RWPE1 (cell line): ENCODE measurements at regions not wholly inside any gene's neighbourhood (a gene's known extent, or its start where the extent isn't known, plus 50 kb on each side); places are given as distances from the start of the nearest gene placed in this dataset.

Source experiments
- CTCF ChIA-PET: fragments of 350-600 bp; sonication (Branson Sonifier 250); formaldehyde crosslinking; extraction: SDS; loops from one replicate; lab custom pipeline; 2021; lab: Yijun Ruan, JAX
- POLR2A ChIA-PET: fragments of 400-600 bp; formaldehyde crosslinking; extraction: SDS; loops from one replicate; lab custom pipeline; 2020; ENCODE audit warnings: antibody characterized with exemption; ENCODE audit not compliant: low non-redundant PET; lab: Yijun Ruan, JAX
- DNase-seq: peaks from one replicate; pipeline ENCODE4 v3.0.0; 2012; ENCODE audit warnings: low spot score
- H3K27ac ChIP-seq: fragments of 450-650 bp; 2 replicates; pipeline ENCODE4 v1.5.1; 2017
- TF ChIP-seq, protein P1 (sequence below): fragments of 450-650 bp; conservative IDR thresholded peaks from 2 replicates; pipeline ENCODE4 v1.5.1; 2017; ENCODE audit warnings: low read depth, mild to moderate bottlenecking

DNA sequence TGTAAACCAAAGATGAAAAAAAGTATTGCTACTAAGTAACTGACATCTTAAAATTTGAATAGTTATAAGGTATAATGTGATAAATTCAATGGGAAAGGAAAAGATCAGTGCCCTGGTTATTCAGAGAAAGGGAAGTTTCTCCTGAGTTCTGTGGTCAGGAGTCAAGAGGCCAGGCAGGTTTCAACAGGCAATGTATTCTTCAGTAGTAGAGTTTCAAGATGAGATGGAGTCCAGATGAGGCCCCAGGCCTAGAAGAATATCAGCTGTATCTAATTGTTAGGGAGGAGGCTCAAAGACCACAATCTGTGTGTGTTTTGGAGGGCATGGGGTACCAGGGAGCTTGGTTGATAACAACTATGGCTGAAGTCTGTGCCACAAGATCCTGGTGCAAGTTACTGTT lies 101.4 kb upstream of the DLX6 start:
- ChIA-PET POLR2A (no interaction called here), CTCF (interaction anchor here (0.6 to 0.7 kb wide), 2 partner anchors 559 to 725 kb away, joined by 3 to 5 read pairs; no protein-coding TSS in a partner anchor)
- TF ChIP-seq, protein P1, sequence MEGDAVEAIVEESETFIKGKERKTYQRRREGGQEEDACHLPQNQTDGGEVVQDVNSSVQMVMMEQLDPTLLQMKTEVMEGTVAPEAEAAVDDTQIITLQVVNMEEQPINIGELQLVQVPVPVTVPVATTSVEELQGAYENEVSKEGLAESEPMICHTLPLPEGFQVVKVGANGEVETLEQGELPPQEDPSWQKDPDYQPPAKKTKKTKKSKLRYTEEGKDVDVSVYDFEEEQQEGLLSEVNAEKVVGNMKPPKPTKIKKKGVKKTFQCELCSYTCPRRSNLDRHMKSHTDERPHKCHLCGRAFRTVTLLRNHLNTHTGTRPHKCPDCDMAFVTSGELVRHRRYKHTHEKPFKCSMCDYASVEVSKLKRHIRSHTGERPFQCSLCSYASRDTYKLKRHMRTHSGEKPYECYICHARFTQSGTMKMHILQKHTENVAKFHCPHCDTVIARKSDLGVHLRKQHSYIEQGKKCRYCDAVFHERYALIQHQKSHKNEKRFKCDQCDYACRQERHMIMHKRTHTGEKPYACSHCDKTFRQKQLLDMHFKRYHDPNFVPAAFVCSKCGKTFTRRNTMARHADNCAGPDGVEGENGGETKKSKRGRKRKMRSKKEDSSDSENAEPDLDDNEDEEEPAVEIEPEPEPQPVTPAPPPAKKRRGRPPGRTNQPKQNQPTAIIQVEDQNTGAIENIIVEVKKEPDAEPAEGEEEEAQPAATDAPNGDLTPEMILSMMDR: no peak
- no peak overlapping the region for H3K27ac ChIP-seq
- DNase-seq: no peak

DNA sequence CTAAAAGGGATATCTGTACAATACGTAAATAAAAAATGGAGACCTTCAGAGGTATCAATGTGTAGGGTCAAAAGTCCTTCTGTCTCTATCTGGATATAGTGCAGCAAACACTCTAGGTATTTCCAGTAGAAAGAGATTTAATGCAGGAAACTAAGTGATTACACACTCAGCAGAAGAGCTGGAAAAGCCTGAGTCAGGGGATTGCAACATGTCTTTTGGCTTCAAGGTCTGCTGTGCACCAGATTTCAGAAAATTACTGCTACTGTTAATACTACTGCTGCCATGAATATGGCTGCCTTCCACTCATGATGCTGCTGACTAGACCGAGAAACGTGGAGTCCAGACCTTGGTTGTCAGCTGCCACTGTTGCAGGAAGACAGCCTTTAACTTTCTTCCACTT lies 94.9 kb upstream of the DLX6 start:
- ChIA-PET POLR2A (no interaction called here), CTCF (no interaction called here)
- TF ChIP-seq, protein P1: no peak
- DNase-seq: no peak
- H3K27ac ChIP-seq: no peak overlapping the region

DNA sequence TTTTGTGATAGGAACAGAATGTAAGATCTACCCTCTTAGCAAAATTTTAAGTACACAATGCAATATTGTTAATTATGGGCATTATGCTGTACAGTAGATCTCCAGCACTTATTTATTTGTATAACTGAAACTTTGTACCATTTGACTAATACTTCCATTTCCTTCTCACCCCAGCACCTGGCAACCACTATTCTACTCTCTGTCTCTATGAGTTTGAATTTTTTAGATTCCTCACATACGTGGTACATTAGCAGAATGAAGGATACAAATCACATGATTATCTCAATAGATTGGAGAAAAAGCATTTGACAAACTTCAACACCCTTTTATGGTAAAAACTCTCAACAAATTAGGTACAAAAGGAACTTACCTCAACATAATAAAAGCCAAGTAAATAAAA lies 90.3 kb upstream of the DLX6 start:
- no peak overlapping the region for H3K27ac ChIP-seq
- DNase-seq: no peak
- TF ChIP-seq, protein P1: no peak
- CTCF ChIA-PET: no interaction called here
- POLR2A ChIA-PET: no interaction called here

DNA sequence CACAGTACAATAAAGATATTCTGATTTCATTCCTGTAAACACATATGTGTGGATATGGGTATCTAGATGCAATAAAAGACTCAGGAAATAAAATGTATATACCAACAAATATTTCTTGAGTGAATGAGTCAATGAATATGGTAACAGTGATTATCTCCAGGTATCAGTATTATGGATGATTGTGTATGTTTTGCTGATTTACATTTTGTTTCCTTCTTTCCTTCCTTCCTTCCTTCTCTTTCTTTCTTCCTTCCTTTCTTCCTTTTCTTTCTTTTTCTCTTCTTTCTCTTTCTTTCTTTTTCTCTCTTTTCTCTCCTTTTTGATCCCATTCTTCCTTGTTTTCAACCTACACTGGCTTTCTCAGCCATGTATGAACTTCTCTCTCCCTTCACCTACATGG lies 85.3 kb upstream of the DLX6 start:
- no peak for DNase-seq
- TF ChIP-seq, protein P1: no peak
- ChIA-PET CTCF (interaction anchor here (0.6 kb wide), 1 partner anchor 1826 kb away, joined by 3 read pairs; no protein-coding TSS in a partner anchor), POLR2A (no interaction called here)
- no peak overlapping the region for H3K27ac ChIP-seq

DNA sequence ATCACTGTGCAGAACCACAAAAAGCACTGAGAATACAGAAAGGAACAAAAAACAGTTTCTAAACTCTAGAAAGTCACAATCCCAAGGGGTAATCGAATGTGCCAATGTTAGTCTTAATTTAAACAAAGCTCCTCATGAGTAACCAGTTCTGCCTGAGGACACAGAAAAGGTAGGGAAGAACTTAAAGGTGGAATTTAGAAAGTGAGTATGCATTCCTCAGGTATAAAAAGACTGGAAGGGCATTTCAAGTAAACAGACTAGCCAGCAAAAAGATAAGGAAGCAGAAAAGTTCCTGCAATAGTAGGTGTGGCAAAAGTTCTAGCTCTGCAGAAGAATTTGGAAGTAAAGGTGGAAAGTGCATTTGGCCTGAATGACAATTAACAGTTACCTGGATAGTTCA lies 84.6 kb upstream of the DLX6 start:
- ChIA-PET CTCF (interaction anchor here (0.6 to 0.8 kb wide), 4 partner anchors 87 to 1825 kb away, joined by 3 to 4 read pairs (median 3); no protein-coding TSS in a partner anchor), POLR2A (no interaction called here)
- no peak overlapping the region for H3K27ac ChIP-seq
- no peak for DNase-seq
- TF ChIP-seq, protein P1: no peak

DNA sequence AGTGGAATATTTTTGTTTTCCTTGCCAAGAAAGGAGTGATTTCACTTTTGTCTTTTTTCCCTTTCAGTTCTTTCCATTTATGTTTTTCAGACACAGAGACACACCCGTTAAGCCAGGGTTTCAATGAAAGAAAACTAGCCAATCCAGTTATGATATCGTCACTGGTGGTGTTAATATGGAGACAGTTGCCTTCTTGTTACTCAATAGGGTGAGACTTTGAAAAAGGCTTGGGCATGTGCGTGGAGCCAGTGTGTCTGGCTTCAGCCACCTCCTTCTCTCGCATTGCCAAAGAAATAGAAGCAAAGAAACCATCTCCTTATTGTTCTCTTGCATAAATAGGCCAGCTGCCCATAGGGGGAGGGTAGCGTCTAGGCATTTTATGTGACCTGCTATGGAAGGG lies 84.1 kb upstream of the DLX6 start:
- POLR2A ChIA-PET: interaction anchor here (0.6 kb wide), 1 partner anchor 608 kb away, joined by 4 read pairs; no protein-coding TSS in a partner anchor
- no peak overlapping the region for H3K27ac ChIP-seq
- CTCF ChIA-PET: interaction anchor here (0.6 to 0.8 kb wide), 3 partner anchors 87 to 217 kb away, joined by 3 to 4 read pairs (median 3); no protein-coding TSS in a partner anchor
- DNase-seq: no peak
- TF ChIP-seq, protein P1: no peak
